GM21786 (cell line): ENCODE measurements at regions not wholly inside any gene's neighbourhood (a gene's known extent, or its start where the extent isn't known, plus 50 kb on each side); places are given as distances from the start of the nearest gene placed in this dataset.

ENCODE experiments used
- ATAC-seq: cut with Tn5 transposase; IDR thresholded peaks from one replicate; pipeline ENCODE4 v1.9.1; 2021; ENCODE audit not compliant: unreplicated experiment

- no peak for ATAC-seq
These were observed 258.7 kb upstream of the IRX4 start for GRCh38 chr5:2141254-2142000.

- no peak for ATAC-seq
These were observed 257.9 kb upstream of the IRX4 start for GRCh38 chr5:2140501-2141175.

GRCh38 chr5:2139478-2139877, 256.8 kb upstream of the IRX4 start:
- ATAC-seq, result no peak

- no peak for ATAC-seq
These were observed 256.2 kb upstream of the IRX4 start for GRCh38 chr5:2138896-2139295.

GRCh38 chr5:2137444-2138050, 254.8 kb upstream of the IRX4 start:
- no peak for ATAC-seq

GRCh38 chr5:2136728-2137333, 254.1 kb upstream of the IRX4 start:
- ATAC-seq, result no peak

GRCh38 chr5:2135833-2136232, 253.1 kb upstream of the IRX4 start:
- ATAC-seq, result no peak

- ATAC-seq, result no peak
These were observed 252.6 kb upstream of the IRX4 start for GRCh38 chr5:2135354-2135753.

- ATAC-seq, result no peak
These were observed 252.0 kb upstream of the IRX4 start for GRCh38 chr5:2134543-2135292.

GRCh38 chr5:2133936-2134335, 251.2 kb upstream of the IRX4 start:
- no peak for ATAC-seq

- no peak for ATAC-seq
These were observed 250.4 kb upstream of the IRX4 start for GRCh38 chr5:2133080-2133479.

- no peak for ATAC-seq
These were observed 249.7 kb upstream of the IRX4 start for GRCh38 chr5:2132497-2132847.

GRCh38 chr5:2131826-2132496, 249.2 kb upstream of the IRX4 start:
- no peak for ATAC-seq

- no peak for ATAC-seq
These were observed 248.5 kb upstream of the IRX4 start for GRCh38 chr5:2131196-2131595.

- ATAC-seq, result no peak
These were observed 247.6 kb upstream of the IRX4 start for GRCh38 chr5:2130361-2130760.

- ATAC-seq, result no peak
These were observed 247.0 kb upstream of the IRX4 start for GRCh38 chr5:2129568-2130272.

- no peak for ATAC-seq
These were observed 246.1 kb upstream of the IRX4 start for GRCh38 chr5:2128686-2129355.

GRCh38 chr5:2126512-2126911, 243.8 kb upstream of the IRX4 start:
- ATAC-seq, result no peak

- no peak for ATAC-seq
These were observed 243.2 kb upstream of the IRX4 start for GRCh38 chr5:2125901-2126265.
